ENCODE measurements at regions not wholly inside any gene's neighbourhood (a gene's known extent, or its start where the extent isn't known, plus 50 kb on each side); places are given as distances from the start of the nearest gene placed in this dataset.

GRCh38 chr10:118968482-118968881 lies 61.0 kb upstream of the NANOS1 start:
- H3K27ac Mint-ChIP-seq = no peak overlapping the region
- peaks cover 54% of the 10 kb centered on the region for H3K4me1 Mint-ChIP-seq
- H3K4me3 Mint-ChIP-seq = no peak overlapping the region
- no peaks in the 10 kb centered on the region for H3K36me3 Mint-ChIP-seq (ENCODE audit: low read depth)
- peaks cover 8% of the 10 kb centered on the region for H3K27me3 Mint-ChIP-seq (ENCODE audit: low read depth)
- TF ChIP-seq CTCF (IDR thresholded peaks at IDR 0.05; ENCODE audit: unreplicated experiment in 3 of 3) = no peak
- H3K9me3 Mint-ChIP-seq = peaks cover 19% of the 10 kb centered on the region

- no peaks in the 10 kb centered on the region for H3K36me3 Mint-ChIP-seq (ENCODE audit: low read depth)
- no peak for TF ChIP-seq CTCF (IDR thresholded peaks at IDR 0.05; ENCODE audit: unreplicated experiment in 3 of 3)
- peaks cover 54% of the 10 kb centered on the region for H3K4me1 Mint-ChIP-seq
- peaks cover 8% of the 10 kb centered on the region for H3K27me3 Mint-ChIP-seq (ENCODE audit: low read depth)
- H3K27ac Mint-ChIP-seq = peak overlapping the region in 1 of 3 experiments; percentile 10
- H3K4me3 Mint-ChIP-seq = no peak overlapping the region
- peaks cover 22% of the 10 kb centered on the region for H3K9me3 Mint-ChIP-seq
Observed at GRCh38 chr10:118969014-118969413, 60.5 kb upstream of the NANOS1 start.

GRCh38 chr10:118970770-118971169 lies 58.7 kb upstream of the NANOS1 start:
- H3K4me3 Mint-ChIP-seq = no peak overlapping the region
- peaks cover 25% of the 10 kb centered on the region for H3K9me3 Mint-ChIP-seq
- H3K36me3 Mint-ChIP-seq (ENCODE audit: low read depth) = no peaks in the 10 kb centered on the region
- H3K27ac Mint-ChIP-seq = peak overlapping the region; percentile 24 to 78 (median 70)
- TF ChIP-seq CTCF (IDR thresholded peaks at IDR 0.05; ENCODE audit: unreplicated experiment in 3 of 3) = no peak
- peaks cover 8% of the 10 kb centered on the region for H3K27me3 Mint-ChIP-seq (ENCODE audit: low read depth)
- H3K4me1 Mint-ChIP-seq = peaks cover 43% of the 10 kb centered on the region

- Mint-ChIP-seq H3K4me1 (peaks cover 39% of the 10 kb centered on the region), H3K36me3 (ENCODE audit: low read depth) (no peaks in the 10 kb centered on the region), H3K9me3 (peaks cover 30% of the 10 kb centered on the region), H3K27me3 (ENCODE audit: low read depth) (peaks cover 8% of the 10 kb centered on the region), H3K27ac (peak overlapping the region; percentile 24 to 78 (median 70)), H3K4me3 (no peak overlapping the region)
- TF ChIP-seq CTCF (IDR thresholded peaks at IDR 0.05; ENCODE audit: unreplicated experiment in 3 of 3) = no peak
Observed at GRCh38 chr10:118971187-118971586, 58.3 kb upstream of the NANOS1 start.

- no peaks in the 10 kb centered on the region for H3K36me3 Mint-ChIP-seq (ENCODE audit: low read depth)
- H3K9me3 Mint-ChIP-seq = peaks cover 31% of the 10 kb centered on the region
- no peak for TF ChIP-seq CTCF (IDR thresholded peaks at IDR 0.05; ENCODE audit: unreplicated experiment in 3 of 3)
- H3K4me3 Mint-ChIP-seq = no peak overlapping the region
- peak overlapping the region in 2 of 3 experiments; percentile 30 to 78 for H3K27ac Mint-ChIP-seq
- peaks cover 35% of the 10 kb centered on the region for H3K4me1 Mint-ChIP-seq
- peaks cover 6% of the 10 kb centered on the region for H3K27me3 Mint-ChIP-seq (ENCODE audit: low read depth)
Observed at GRCh38 chr10:118971876-118972275, 57.6 kb upstream of the NANOS1 start.

- Mint-ChIP-seq H3K36me3 (ENCODE audit: low read depth) (no peaks in the 10 kb centered on the region), H3K4me3 (no peak overlapping the region), H3K27me3 (ENCODE audit: low read depth) (peaks cover 3% of the 10 kb centered on the region), H3K9me3 (peaks cover 31% of the 10 kb centered on the region), H3K27ac (no peak overlapping the region), H3K4me1 (peaks cover 31% of the 10 kb centered on the region)
- TF ChIP-seq CTCF (IDR thresholded peaks at IDR 0.05; ENCODE audit: unreplicated experiment in 3 of 3) = no peak
Observed at GRCh38 chr10:118973744-118974143, 55.8 kb upstream of the NANOS1 start.
